Nephron progenitor cell (in vitro differentiated cells): ENCODE measurements at regions not wholly inside any gene's neighbourhood (a gene's known extent, or its start where the extent isn't known, plus 50 kb on each side); places are given as distances from the start of the nearest gene placed in this dataset.

ENCODE experiments used
- DNase-seq: peaks from one replicate; pipeline ENCODE4 v3.0.0; 2021
- H3K27ac Mint-ChIP-seq: 2 replicates; pipeline ENCODE4 v1.8.0; 2021; ENCODE audit warnings: mild to moderate bottlenecking, moderate library complexity, mixed read lengths
- H3K27me3 Mint-ChIP-seq: 2 replicates; pipeline ENCODE4 v1.8.0; 2021; ENCODE audit warnings: mild to moderate bottlenecking, low read depth, mixed read lengths; ENCODE audit not compliant: poor library complexity
- H3K36me3 Mint-ChIP-seq: 2 replicates; pipeline ENCODE4 v1.8.0; 2021; ENCODE audit warnings: low read depth, mixed read lengths
- H3K4me1 Mint-ChIP-seq: 2 replicates; pipeline ENCODE4 v1.8.0; 2021; ENCODE audit warnings: mixed read lengths
- H3K4me3 Mint-ChIP-seq: 2 replicates; pipeline ENCODE4 v1.8.0; 2021; ENCODE audit warnings: mild to moderate bottlenecking, moderate library complexity, mixed read lengths
- H3K9me3 Mint-ChIP-seq: 2 replicates; pipeline ENCODE4 v1.8.0; 2021; ENCODE audit warnings: mild to moderate bottlenecking, moderate library complexity, mixed read lengths
- TF ChIP-seq, protein P1 (sequence below): fragments of 200-600 bp; sonication (generic); IDR thresholded peaks from 2 replicates; pipeline ENCODE4 v1.5.0; 2021; ENCODE audit warnings: antibody characterized with exemption

DNA sequence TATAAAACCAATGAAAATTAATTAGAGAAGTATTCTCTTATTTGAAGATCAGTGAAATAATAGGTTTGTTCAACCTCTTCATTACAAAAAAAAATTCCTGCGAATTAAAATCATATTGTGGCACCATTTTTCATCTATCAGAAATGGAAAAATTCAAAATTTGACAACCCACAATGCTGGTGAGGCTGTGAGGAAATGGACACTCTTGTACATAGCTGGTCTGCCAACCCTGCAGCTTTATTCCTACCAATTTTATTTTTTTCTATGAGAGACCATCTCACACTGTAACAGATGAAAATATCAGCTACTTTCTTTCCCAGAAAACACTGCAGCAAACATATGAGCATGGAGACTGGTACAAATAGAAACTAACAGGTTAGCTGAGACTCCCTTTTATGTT lies 208.8 kb upstream of the SEMA3E start:
- Mint-ChIP-seq H3K9me3 (no peaks in the 10 kb centered on the region), H3K27ac (no peak overlapping the region), H3K4me3 (no peak overlapping the region), H3K27me3 (no peaks in the 10 kb centered on the region), H3K4me1 (no peaks in the 10 kb centered on the region), H3K36me3 (no peaks in the 10 kb centered on the region)
- no peak for DNase-seq
- TF ChIP-seq, protein P1, sequence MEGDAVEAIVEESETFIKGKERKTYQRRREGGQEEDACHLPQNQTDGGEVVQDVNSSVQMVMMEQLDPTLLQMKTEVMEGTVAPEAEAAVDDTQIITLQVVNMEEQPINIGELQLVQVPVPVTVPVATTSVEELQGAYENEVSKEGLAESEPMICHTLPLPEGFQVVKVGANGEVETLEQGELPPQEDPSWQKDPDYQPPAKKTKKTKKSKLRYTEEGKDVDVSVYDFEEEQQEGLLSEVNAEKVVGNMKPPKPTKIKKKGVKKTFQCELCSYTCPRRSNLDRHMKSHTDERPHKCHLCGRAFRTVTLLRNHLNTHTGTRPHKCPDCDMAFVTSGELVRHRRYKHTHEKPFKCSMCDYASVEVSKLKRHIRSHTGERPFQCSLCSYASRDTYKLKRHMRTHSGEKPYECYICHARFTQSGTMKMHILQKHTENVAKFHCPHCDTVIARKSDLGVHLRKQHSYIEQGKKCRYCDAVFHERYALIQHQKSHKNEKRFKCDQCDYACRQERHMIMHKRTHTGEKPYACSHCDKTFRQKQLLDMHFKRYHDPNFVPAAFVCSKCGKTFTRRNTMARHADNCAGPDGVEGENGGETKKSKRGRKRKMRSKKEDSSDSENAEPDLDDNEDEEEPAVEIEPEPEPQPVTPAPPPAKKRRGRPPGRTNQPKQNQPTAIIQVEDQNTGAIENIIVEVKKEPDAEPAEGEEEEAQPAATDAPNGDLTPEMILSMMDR: no peak

GRCh38 chr7:83856094-83856493 lies 207.2 kb upstream of the SEMA3E start:
- H3K9me3 Mint-ChIP-seq: no peaks in the 10 kb centered on the region
- no peak for DNase-seq
- H3K4me3 Mint-ChIP-seq: no peak overlapping the region
- H3K36me3 Mint-ChIP-seq: no peaks in the 10 kb centered on the region
- H3K4me1 Mint-ChIP-seq: no peaks in the 10 kb centered on the region
- TF ChIP-seq, protein P1: no peak
- no peak overlapping the region for H3K27ac Mint-ChIP-seq
- no peaks in the 10 kb centered on the region for H3K27me3 Mint-ChIP-seq

GRCh38 chr7:83852136-83852535 lies 203.2 kb upstream of the SEMA3E start:
- Mint-ChIP-seq H3K27me3 (no peaks in the 10 kb centered on the region), H3K36me3 (no peaks in the 10 kb centered on the region), H3K9me3 (no peaks in the 10 kb centered on the region), H3K4me1 (no peaks in the 10 kb centered on the region), H3K27ac (no peak overlapping the region), H3K4me3 (no peak overlapping the region)
- no peak for DNase-seq
- TF ChIP-seq, protein P1: no peak

GRCh38 chr7:83851551-83851950 lies 202.6 kb upstream of the SEMA3E start:
- TF ChIP-seq, protein P1: no peak
- Mint-ChIP-seq H3K4me3 (no peak overlapping the region), H3K4me1 (no peaks in the 10 kb centered on the region), H3K9me3 (no peaks in the 10 kb centered on the region), H3K27ac (no peak overlapping the region), H3K27me3 (no peaks in the 10 kb centered on the region), H3K36me3 (no peaks in the 10 kb centered on the region)
- no peak for DNase-seq

DNA sequence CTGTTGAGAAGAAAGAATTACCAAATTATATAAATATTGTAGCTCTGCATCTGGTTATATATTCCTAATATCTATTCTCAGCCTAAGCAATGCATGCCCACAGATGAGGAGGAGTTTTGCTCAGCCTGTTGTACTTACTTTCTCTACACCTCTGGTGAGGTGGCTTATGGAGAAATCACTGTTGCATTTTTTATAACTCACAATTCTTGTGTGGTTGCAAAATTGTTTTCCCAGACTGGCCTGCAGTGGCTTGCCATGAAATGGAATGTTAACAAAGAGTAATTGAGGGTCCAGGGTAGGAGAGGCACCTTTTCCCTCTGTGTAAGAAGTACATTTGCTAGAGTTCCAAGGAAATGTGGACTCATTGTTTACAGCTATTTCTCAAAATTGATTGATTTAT lies 202.0 kb upstream of the SEMA3E start:
- no peaks in the 10 kb centered on the region for H3K36me3 Mint-ChIP-seq
- no peak overlapping the region for H3K4me3 Mint-ChIP-seq
- no peak overlapping the region for H3K27ac Mint-ChIP-seq
- DNase-seq: no peak
- TF ChIP-seq, protein P1: no peak
- H3K9me3 Mint-ChIP-seq: no peaks in the 10 kb centered on the region
- H3K27me3 Mint-ChIP-seq: no peaks in the 10 kb centered on the region
- no peaks in the 10 kb centered on the region for H3K4me1 Mint-ChIP-seq

- Mint-ChIP-seq H3K4me1 (no peaks in the 10 kb centered on the region), H3K36me3 (no peaks in the 10 kb centered on the region), H3K4me3 (no peak overlapping the region)
These were observed 201.2 kb upstream of the SEMA3E start for GRCh38 chr7:83850125-83850524.

More at GRCh38 chr7:83850125-83850524, 201.2 kb upstream of the SEMA3E start:
- TF ChIP-seq, protein P1: no peak
- no peaks in the 10 kb centered on the region for H3K27me3 Mint-ChIP-seq
- no peak for DNase-seq
- peak overlapping the region; percentile 22 for H3K27ac Mint-ChIP-seq
- no peaks in the 10 kb centered on the region for H3K9me3 Mint-ChIP-seq
